ENCODE measurements at regions not wholly inside any gene's neighbourhood (a gene's known extent, or its start where the extent isn't known, plus 50 kb on each side); places are given as distances from the start of the nearest gene placed in this dataset.

GRCh38 chrX:81003491-81004185 is 194.0 kb upstream of the BRWD3 start:
- no peak overlapping the region for H3K4ac ChIP-seq (replicated peaks; ENCODE audit: insufficient read length, low read depth, low read length)
- CTCF ChIA-PET (ENCODE audit: partially characterized antibody): no interaction called here
- no peaks in the 10 kb centered on the region for H3K4me1 ChIP-seq (replicated peaks in 1 of 4; ENCODE audit: control insufficient read depth in 3 of 4, insufficient read depth in 4 of 4, low read length in 3 of 4)
- POLR2A ChIA-PET (ENCODE audit: partially characterized antibody): no interaction called here
- H3K9ac ChIP-seq (replicated peaks in 1 of 4; ENCODE audit: extremely low read depth in 1 of 4, low read depth in 3 of 4, low read length in 3 of 4): no peak overlapping the region
- H4K91ac ChIP-seq (replicated peaks; ENCODE audit: insufficient read length, low read length): no peak overlapping the region
- H2BK120ac ChIP-seq (replicated peaks; ENCODE audit: low read depth, low read length): no peak overlapping the region
- H3K23ac ChIP-seq (ENCODE audit: insufficient read length): no peak overlapping the region
- H3K14ac ChIP-seq (ENCODE audit: insufficient read length): no peak overlapping the region
- H4K8ac ChIP-seq (ENCODE audit: extremely low read depth, insufficient read depth, low read length): no peak overlapping the region
- no peak for DNase-seq (ENCODE audit: low read depth in 1 of 2, low spot score in 2 of 2)
- no peak overlapping the region for H3K27ac ChIP-seq (ENCODE audit: low read depth, low read length)
- H2AK5ac ChIP-seq (ENCODE audit: low read depth, low read length): no peak overlapping the region
- H2BK20ac ChIP-seq (ENCODE audit: low read length): no peak overlapping the region
- H2BK12ac ChIP-seq (ENCODE audit: low read depth, low read length): no peak overlapping the region
- no peaks in the 10 kb centered on the region for H3K27me3 ChIP-seq (replicated peaks in 1 of 4; ENCODE audit: control insufficient read depth in 3 of 4, extremely low read depth in 1 of 4, insufficient read depth in 3 of 4, low read length in 3 of 4)
- no peak overlapping the region for H3K4me3 ChIP-seq (ENCODE audit: extremely low read depth in 1 of 4, insufficient read depth in 2 of 4, low read depth in 3 of 4, low read length in 4 of 4)
- no peak overlapping the region for H3K4me2 ChIP-seq (ENCODE audit: insufficient read depth in 1 of 2, low read depth in 2 of 2, low read length in 2 of 2)
- FAIRE-seq: no peak
- no peaks in the 10 kb centered on the region for H3K79me2 ChIP-seq (ENCODE audit: control insufficient read depth in 1 of 2, insufficient read depth in 2 of 2, low read length in 2 of 2)
- WGBS, 2 experiments (ENCODE audit: extremely low coverage in 1 of 2, insufficient coverage in 1 of 2, insufficient read length in 1 of 2, insufficient replicate concordance in 2 of 2, low coverage in 1 of 2, low lambda C conversion rate in 2 of 2, missing lambda C conversion rate in 1 of 2): 91% methylated on average over 26 of the region's 52 CpGs; no CpG with 5 or more reads in 1 of the 2 experiments
- H3K23me2 ChIP-seq (ENCODE audit: low read depth, low read length): no peaks in the 10 kb centered on the region
- no peak overlapping the region for H2BK5ac ChIP-seq (ENCODE audit: low read depth, low read length)
- H2AFZ ChIP-seq (ENCODE audit: low read length): no peak overlapping the region
- H3K79me1 ChIP-seq (ENCODE audit: low read depth, low read length): no peaks in the 10 kb centered on the region
- no peak overlapping the region for H3K18ac ChIP-seq (ENCODE audit: extremely low read depth, low read length)
- no peaks in the 10 kb centered on the region for H3K36me3 ChIP-seq (ENCODE audit: control insufficient read depth in 2 of 4, insufficient read depth in 4 of 4, low read length in 3 of 4)
- no peaks in the 10 kb centered on the region for H4K20me1 ChIP-seq (replicated peaks in 1 of 2; ENCODE audit: control insufficient read depth in 1 of 2, insufficient read depth in 2 of 2, low read length in 2 of 2)
- H3K56ac ChIP-seq (replicated peaks; ENCODE audit: insufficient read length, low read depth, low read length): no peak overlapping the region
- H2BK15ac ChIP-seq (ENCODE audit: low read length): no peak overlapping the region
- H3K9me3 ChIP-seq (ENCODE audit: insufficient read depth in 2 of 2, low read depth in 1 of 2, low read length in 1 of 2): no peaks in the 10 kb centered on the region
- no peak overlapping the region for H4K5ac ChIP-seq (ENCODE audit: insufficient read length, low read depth, low read length)
- TF ChIP-seq HDAC6 (IDR thresholded peaks at IDR 0.05; ENCODE audit: low read depth, low read length): no peak
- no peak for TF ChIP-seq SIRT6 (IDR thresholded peaks at IDR 0.05; ENCODE audit: low read length)
- TF ChIP-seq RAD21 (IDR thresholded peaks at IDR 0.05 in 1 of 2, conservative IDR thresholded peaks at IDR 0.05 in 1 of 2; ENCODE audit: low read depth in 2 of 2, low read length in 2 of 2): no peak
- no peak for TF ChIP-seq CHD2 (IDR thresholded peaks at IDR 0.05; ENCODE audit: low read length)
- TF ChIP-seq JUN (IDR thresholded peaks at IDR 0.05; ENCODE audit: low read depth, low read length): no peak
- no peak for TF ChIP-seq SUZ12 (IDR thresholded peaks at IDR 0.05; ENCODE audit: low read length)
